NCI-H526 (cell line): ENCODE measurements at regions not wholly inside any gene's neighbourhood (a gene's known extent, or its start where the extent isn't known, plus 50 kb on each side); places are given as distances from the start of the nearest gene placed in this dataset.
A peak's percentile ranks its signal among the peaks of the same experiment; 100 is the strongest.
"Not testable (repeated sequence)": the region's sequence is repeated elsewhere in the genome, so short reads cannot be mapped to it uniquely, and the experiment has no call there.

ENCODE experiments used
- DNase-seq, 2 experiments: peaks; one replicate each; lab custom pipeline; 2025; lab: John Stamatoyannopoulos, UW

DNA sequence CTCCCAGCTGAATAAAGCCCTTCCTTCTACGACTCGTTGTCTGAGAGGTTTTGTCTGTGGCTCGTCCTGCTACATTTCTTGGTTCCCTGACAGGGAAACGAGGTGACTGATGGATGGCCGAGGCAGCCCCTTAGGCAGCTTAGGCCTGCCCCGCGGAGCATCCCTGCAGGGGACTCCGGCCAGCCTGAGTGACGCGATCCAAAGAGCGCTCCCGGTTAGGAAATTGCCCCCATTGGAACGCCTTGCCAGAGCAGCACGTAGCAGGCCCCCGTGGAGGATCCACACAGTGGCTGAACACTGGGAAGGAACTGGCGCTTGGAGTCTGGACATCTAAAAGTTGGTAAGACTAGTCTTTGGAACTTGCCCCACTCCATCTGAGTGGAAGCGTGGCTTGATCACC, 296.8 kb upstream of the SGCG start:
- DNase-seq: peak; percentile 6 to 38

GRCh38 chr13:22886061-22886460, 294.7 kb upstream of the SGCG start:
- DNase-seq: not testable (repeated sequence)

DNA sequence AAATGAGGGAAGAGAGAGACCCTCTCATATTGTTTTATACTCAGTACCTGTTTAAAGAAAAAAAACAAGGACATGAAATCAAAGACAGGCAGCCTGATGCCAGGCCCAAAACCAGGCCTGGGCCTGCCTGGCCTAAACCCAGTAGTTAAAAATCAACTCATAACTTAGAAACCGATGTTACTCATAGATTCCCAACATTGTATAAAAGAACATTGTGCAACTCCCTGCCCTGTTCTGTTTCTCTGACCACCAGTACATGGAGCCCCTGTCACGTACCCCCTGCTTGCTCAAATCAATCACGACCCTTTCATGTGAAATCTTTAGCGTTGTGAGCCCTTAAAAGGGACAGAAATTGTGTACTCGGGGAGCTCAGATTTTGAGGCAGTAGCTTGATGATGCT, 291.4 kb upstream of the SGCG start:
- DNase-seq: not testable (repeated sequence)

GRCh38 chr13:22893204-22893603, 287.6 kb upstream of the SGCG start:
- DNase-seq: no peak

DNA sequence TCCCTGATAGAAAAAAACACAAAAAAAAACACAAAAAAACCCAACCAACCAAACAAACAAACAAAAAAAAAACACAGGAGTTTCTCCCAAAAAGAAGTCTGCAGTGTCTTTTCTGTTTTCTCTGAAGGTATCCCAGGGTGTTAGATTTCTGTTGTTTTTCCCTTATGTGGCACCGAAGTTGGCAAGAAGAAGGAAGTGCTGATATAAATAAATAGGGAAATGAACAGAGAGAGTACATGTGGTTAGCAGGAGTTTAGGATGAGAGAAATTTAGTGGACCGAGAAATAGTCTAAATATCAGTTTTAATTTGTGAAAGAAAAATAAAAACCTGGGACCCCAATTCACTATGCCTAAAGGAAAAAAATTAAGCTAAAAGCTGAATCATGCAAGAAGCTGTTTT, 287.0 kb upstream of the SGCG start:
- no peak for DNase-seq

GRCh38 chr13:22897571-22898314, 283.0 kb upstream of the SGCG start:
- no peak for DNase-seq

- DNase-seq: not testable (repeated sequence)
Measured at GRCh38 chr13:22900416-22900951, 280.3 kb upstream of the SGCG start.

DNA sequence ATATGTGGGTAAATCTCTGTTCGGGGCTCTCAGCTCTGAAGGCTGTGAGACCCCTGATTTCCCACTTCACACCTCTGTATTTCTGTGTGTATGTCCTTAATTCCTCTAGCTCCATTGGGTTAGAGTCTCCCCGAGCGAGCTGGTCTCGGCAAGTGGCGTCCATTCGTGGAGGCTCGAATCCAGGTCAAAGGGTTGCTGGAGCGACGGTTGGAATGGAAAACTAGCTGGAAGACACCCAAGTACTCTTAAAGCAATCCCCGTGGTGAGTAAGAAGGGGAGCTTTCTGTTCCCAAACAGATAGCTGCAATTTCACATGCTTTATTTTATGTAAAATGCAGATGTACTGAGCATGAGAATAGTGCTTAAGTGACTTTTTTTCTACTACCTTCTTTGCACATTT, 277.5 kb upstream of the SGCG start:
- DNase-seq: no peak

DNA sequence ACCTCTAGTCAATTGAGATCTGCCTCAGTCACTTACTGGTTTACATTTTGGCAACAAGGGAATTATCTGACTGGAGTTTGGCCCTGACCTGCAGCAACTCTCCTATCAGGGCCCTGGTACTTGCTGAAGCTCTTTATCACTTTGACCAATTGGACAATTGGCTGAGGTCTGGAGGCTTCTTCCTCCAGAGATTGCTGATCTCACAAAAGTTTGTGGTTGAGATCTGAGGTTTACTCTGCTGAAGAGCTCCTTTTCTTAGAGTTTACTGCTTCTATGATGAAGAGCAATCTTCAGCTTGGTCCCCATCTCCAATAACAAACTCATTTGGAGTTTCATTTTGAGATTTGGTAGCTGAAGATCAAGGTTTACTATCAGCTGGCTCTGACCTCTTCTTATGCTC, 276.9 kb upstream of the SGCG start:
- no peak for DNase-seq

DNA sequence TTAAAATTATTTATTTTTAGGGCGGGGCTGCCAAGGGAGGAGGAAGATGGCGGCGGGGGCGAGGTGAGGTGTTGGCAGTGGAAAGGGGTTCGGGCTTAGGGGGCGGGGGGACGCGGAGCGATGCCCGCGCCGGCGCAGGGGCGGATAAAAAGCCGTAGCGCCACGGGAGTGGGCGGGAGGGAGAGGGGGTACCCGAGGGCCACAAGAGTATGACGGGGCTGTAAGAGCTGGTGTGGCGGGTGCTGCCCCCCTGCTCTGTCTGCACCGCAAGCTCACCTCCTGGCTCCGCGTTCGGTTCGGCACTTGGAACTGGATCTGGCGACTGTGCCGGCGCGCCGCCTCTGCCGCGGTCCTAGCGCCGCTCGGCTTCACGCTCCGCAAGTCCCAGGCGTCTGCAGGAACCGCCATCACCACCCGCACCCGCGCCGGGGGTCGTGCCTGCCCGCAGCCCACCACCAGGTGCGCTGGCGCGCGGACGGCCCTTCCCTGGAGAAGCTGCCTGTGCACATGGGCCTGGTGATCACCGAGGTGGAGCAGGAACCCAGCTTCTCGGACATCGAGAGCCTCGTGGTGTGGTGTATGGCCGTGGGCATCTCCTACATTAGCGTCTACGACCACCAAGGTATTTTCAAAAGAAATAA, 265.2 kb upstream of the SGCG start:
- DNase-seq: peak; percentile 84 to 93

GRCh38 chr13:22916276-22916675, 264.5 kb upstream of the SGCG start:
- DNase-seq: peak; percentile 36 to 67

DNA sequence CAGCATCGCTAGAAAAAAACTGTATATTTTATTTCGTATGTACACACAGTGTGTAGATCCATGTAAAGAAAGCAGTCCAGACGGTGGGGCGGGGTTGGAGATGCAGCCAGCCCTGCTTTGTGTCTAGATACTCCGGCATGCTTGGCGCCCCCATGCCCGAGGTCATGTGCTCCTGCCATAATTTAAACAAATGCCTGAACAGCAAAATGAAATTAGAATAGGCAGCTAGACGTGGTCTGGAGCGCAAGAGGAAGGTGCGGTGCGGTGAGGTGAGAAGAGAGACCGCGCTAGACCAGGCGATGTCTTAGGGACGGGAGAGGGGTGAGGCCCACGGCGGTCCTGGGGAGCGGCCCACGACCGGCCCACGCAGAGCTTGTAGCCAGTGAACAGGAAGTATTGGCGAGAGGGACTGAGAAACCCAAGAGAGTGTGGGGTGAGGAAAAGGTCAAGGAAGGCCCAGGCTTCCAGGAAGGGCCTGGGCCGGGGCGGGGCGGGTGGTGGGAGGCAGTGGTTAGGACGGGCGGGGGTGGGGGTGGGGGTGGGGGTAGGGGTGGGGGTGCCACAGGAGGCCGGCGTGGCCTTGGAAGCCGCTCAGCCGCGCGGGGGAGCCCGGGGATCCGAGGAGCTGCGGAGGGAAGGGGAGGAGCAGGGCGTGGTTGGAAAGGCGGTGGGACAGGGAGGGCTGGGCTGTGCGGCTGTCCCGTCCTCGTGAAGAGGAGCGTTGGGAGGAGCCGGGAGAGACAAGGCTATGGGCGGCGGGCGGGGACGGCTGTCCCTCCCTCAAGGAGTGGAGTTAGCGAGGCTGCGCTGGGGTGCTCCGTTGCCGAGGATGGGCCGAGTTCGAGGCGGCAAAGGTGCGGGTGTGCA, 254.7 kb upstream of the SGCG start:
- peak; percentile 93 to 98 for DNase-seq

DNA sequence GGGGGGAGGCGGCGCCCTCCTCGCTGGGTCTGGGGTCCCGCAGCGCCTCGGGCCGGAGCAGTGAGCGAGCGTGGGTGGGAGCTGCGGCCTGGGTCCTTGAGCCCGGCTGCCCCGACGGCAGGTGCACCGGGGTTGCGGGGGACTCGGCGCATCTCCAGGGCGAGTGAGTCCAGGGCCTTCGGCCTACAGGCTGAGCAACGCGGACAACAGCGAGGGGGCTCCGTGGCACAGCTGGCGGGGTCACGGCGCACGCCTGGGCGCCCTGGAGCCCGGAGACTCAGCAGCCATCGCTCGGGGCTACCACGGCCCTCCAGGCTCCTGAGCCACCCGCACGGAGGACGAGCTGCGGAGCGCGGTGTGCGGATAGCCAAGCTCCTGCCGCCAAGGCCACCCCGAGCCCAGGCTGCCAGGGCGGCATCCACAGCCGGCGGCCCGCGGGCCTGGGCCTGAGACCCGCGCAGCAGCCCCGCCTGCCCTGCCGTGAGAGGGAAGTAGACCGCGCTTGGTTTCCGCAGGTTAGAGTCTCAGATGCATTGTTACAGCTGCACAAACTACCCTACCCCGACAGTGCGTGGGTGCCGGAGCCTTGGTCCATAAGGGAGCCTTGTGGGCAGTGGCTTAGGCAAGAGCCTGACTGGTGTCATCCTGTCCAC, 253.9 kb upstream of the SGCG start:
- DNase-seq: peak in 1 of 2 experiments; percentile 68

- DNase-seq: not testable (repeated sequence)
Measured at GRCh38 chr13:22927845-22928244, 252.9 kb upstream of the SGCG start.

GRCh38 chr13:22929381-22930126, 251.2 kb upstream of the SGCG start:
- DNase-seq: no peak

- no peak for DNase-seq
Measured at GRCh38 chr13:22931576-22931975, 249.2 kb upstream of the SGCG start.

DNA sequence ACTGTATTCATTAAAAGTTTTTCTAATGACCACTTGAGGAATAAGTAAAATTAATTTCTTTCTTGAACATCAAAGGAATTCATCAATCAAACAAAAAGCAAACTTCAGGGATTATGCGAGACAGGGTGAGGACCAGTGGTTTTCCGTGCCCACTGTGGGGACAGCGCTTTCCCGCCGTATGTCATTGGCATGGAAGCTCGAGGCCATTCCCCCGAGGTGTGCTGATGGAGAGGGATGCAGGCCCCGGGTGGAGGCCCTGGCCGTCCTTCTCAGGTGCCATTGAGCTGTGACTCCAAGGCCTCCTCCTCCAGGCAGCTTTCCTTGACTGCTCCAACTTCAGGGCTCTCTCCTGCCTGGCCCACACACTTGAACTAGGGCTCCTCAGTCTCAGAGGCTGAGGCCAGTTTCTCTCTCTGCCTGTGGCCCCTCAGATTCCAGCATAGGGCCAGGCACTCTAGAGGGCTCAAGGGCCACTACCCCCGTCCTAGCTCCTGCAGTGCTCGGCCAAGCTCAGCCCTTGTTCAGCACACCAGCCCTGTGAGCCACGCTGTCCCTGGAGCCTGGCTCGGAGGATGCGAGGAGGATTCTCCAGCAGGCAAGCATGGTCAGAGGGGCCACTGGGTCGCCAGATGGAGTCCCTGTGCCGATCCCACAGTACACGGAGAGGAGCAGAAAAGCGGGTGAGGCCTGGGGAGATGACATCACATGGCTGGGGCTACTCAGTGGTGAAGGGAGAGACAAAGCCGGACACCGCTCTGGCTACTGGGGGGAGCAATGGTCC, 248.0 kb upstream of the SGCG start:
- DNase-seq: not testable (repeated sequence)

DNA sequence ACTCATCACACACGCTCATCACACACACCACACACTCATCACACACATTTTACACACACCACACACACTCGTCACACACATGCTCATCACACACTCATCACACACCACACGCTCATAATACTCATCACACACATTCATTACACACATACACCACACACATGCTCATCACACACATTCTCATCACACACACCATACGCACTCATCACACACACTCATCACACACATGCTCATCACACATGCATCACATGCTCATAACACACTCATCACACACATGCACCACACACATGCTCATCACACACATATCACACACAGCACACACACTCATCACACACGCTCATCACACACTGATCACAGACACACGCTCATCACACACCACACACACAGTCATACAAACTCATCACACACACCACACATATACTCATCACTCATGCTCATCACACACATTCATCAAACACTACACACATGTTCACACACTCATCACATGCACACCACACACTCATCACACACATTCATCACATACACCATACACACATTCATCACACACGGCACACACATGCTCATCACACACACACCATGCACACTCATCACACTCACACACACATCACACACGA, 247.1 kb upstream of the SGCG start:
- no peak for DNase-seq

DNA sequence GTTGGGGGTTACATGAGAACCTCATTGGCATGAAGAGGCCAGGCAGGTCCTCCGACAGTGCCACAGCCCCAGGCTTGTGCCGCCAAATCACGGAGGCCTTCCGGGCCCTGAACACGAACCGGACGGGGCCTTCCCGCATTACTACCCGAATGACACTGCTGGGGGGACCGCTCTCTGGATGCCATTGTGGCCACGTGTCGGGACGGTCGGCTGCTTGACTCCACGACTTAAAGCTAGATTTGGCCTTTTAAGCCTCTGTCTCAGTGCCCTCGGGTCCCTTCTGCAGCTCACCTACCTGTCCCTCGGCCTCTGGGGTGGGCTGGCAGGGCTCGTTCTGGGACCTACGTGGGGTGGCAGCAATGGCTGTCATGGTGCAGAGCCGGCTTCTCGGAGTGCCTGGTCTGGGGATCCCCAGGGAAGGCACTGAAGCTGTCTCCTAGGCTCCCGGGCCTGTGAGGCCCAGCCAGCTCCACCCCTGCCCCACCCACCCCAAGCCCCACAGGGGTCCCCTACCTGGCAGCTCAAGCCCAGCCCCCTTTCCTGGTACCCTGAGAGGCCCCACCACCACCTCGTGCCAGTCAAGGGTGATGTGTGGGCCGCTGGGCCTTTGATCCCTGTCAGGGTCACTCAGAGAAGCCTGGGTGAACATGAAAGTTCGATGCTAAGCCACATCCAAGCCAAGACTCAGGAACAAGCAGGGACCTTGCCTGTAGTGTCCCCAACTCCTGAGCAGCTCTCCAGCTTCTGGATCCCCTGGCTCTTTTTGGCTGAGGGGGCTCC, 245.8 kb upstream of the SGCG start:
- DNase-seq: no peak
